Upper lobe of left lung (tissue), 6 donors: ENCODE measurements at regions not wholly inside any gene's neighbourhood (a gene's known extent, or its start where the extent isn't known, plus 50 kb on each side); places are given as distances from the start of the nearest gene placed in this dataset.

Experiments used
- ATAC-seq, 2 donors: fragments of 200-7000 bp; cut with Tn5 transposase; one replicate each; pipeline ENCODE4 v1.9.1; 2022; ENCODE audit warnings: mild to moderate bottlenecking in 2 of 2, moderate library complexity in 2 of 2; ENCODE audit not compliant: low FRiP score in 2 of 2
- DNase-seq, 2 donors: peaks; one replicate each; pipeline ENCODE4 v3.0.0-alpha.2; 2019 to 2020
- H3K27ac ChIP-seq, 4 donors: fragments of 200-600 bp; sonication (generic); one replicate each; pipeline ENCODE4 v1.5.1; 2016 to 2019
- H3K27me3 ChIP-seq, 4 donors: fragments of 200-600 bp; sonication (generic); one replicate each; pipeline ENCODE4 v1.5.1; 2017 to 2019
- H3K36me3 ChIP-seq, 4 donors: fragments of 200-600 bp; sonication (generic); one replicate each; pipeline ENCODE4 v1.5.1; 2016 to 2019
- H3K4me1 ChIP-seq, 4 donors: fragments of 200-600 bp; sonication (generic); one replicate each; pipeline ENCODE4 v1.5.1; 2018 to 2019
- H3K4me3 ChIP-seq, 4 donors: fragments of 200-600 bp; sonication (generic); one replicate each; pipeline ENCODE4 v1.5.1; 2017 to 2019; ENCODE audit warnings: mild to moderate bottlenecking in 2 of 4, moderate library complexity in 1 of 4
- H3K9me3 ChIP-seq, 4 donors: fragments of 200-600 bp; sonication (generic); one replicate each; pipeline ENCODE4 v1.5.1; 2018 to 2019
- CTCF ChIP-seq, 6 experiments: fragments of 450-650 bp in 4 of 6; fragments of 200-600 bp in 2 of 6; sonication (generic) in 2 of 6; IDR thresholded peaks; one replicate each; pipeline ENCODE4 v1.5.1; 2016 to 2019; ENCODE audit warnings: antibody characterized with exemption in 6 of 6
- EP300 ChIP-seq, 4 donors: sonication (generic); formaldehyde crosslinking; IDR thresholded peaks; one replicate each; pipeline ENCODE4 v1.5.1; 2017; ENCODE audit warnings: antibody characterized with exemption in 4 of 4, control low read depth in 2 of 4
- POLR2A ChIP-seq, 4 donors: fragments of 450-650 bp; IDR thresholded peaks; one replicate each; pipeline ENCODE4 v1.5.1; 2016 to 2017; ENCODE audit warnings: antibody characterized with exemption in 4 of 4, mild to moderate bottlenecking in 2 of 4
- POLR2AphosphoS5 ChIP-seq, 2 donors: sonication (generic); formaldehyde crosslinking; IDR thresholded peaks; one replicate each; pipeline ENCODE4 v1.5.1; 2017; ENCODE audit warnings: antibody characterized with exemption in 2 of 2
- WGBS, 2 donors: methylation state at CpG; one replicate each; pipeline ENCODE4 v1.1.5; 2017 to 2018; 5-methylcytosine and 5-hydroxymethylcytosine counted together
- donor health status: DM: no; HTN: no; CAD: no; lungs with moderate emphysema.
- donor health status: DM: no; HTN: yes; CAD: no; lungs with severe emphysema.

- Histone ChIP-seq H3K4me3 (no peak overlapping the region), H3K9me3 (no peaks in the 10 kb centered on the region), H3K27me3 (no peaks in the 10 kb centered on the region), H3K36me3 (no peaks in the 10 kb centered on the region), H3K4me1 (no peaks in the 10 kb centered on the region), H3K27ac (no peak overlapping the region)
- no peak for TF ChIP-seq EP300 (IDR thresholded peaks at IDR 0.05)
- 84 to 87% methylated on average over 14 to 17 of the region's 17 CpGs for WGBS, 2 donors
- DNase-seq (no peak), ATAC-seq (no peak)
Observed at GRCh38 chr16:85971902-85972638, 73.1 kb downstream of the IRF8 start.

- peak in 1 of 2 donors; percentile 32 for ATAC-seq
- no peak overlapping the region for H3K27ac ChIP-seq
- no peak overlapping the region for H3K4me3 ChIP-seq
- H3K9me3 ChIP-seq = no peaks in the 10 kb centered on the region
- peaks cover 0 to 4% (median 0%) of the 10 kb centered on the region in 4 donors for H3K4me1 ChIP-seq
- no peak for DNase-seq
- 81 to 82% methylated on average over 9 to 13 of the region's 13 CpGs for WGBS, 2 donors
- H3K27me3 ChIP-seq = no peaks in the 10 kb centered on the region
- no peaks in the 10 kb centered on the region for H3K36me3 ChIP-seq
- TF ChIP-seq EP300 (IDR thresholded peaks at IDR 0.05) = no peak
- TF ChIP-seq CTCF (IDR thresholded peaks at IDR 0.05) = no peak
- TF ChIP-seq POLR2A (IDR thresholded peaks at IDR 0.05) = no peak
- TF ChIP-seq POLR2AphosphoS5 (IDR thresholded peaks at IDR 0.05) = no peak
Observed at GRCh38 chr16:85974428-85975375, 75.7 kb downstream of the IRF8 start.

GRCh38 chr16:85975451-85975981, 76.6 kb downstream of the IRF8 start:
- no peak overlapping the region for H3K4me3 ChIP-seq
- DNase-seq (no peak), ATAC-seq (peak in 1 of 2 donors; percentile 20)
- whole genome bisulfite sequencing, 2 donors = 61 to 83% methylated on average over 5 to 7 of the region's 7 CpGs
- no peaks in the 10 kb centered on the region for H3K36me3 ChIP-seq
- H3K27ac ChIP-seq = no peak overlapping the region
- no peak for TF ChIP-seq POLR2A (IDR thresholded peaks at IDR 0.05)
- TF ChIP-seq EP300 (IDR thresholded peaks at IDR 0.05) = no peak
- no peak for TF ChIP-seq CTCF (IDR thresholded peaks at IDR 0.05)
- TF ChIP-seq POLR2AphosphoS5 (IDR thresholded peaks at IDR 0.05) = no peak
- H3K4me1 ChIP-seq = peaks cover 0 to 4% (median 0%) of the 10 kb centered on the region in 4 donors
- no peaks in the 10 kb centered on the region for H3K27me3 ChIP-seq
- no peaks in the 10 kb centered on the region for H3K9me3 ChIP-seq

- peaks cover 0 to 16% (median 5%) of the 10 kb centered on the region in 4 donors for H3K4me1 ChIP-seq
- ATAC-seq = peak in 1 of 2 donors; percentile 44
- peak in 1 of 2 donors; percentile 83 for DNase-seq
- no peak overlapping the region for H3K27ac ChIP-seq
- no peaks in the 10 kb centered on the region for H3K27me3 ChIP-seq
- H3K4me3 ChIP-seq = no peak overlapping the region
- TF ChIP-seq POLR2AphosphoS5 (IDR thresholded peaks at IDR 0.05) (no peak), EP300 (IDR thresholded peaks at IDR 0.05) (no peak), CTCF (IDR thresholded peaks at IDR 0.05) (no peak), POLR2A (IDR thresholded peaks at IDR 0.05) (no peak)
- WGBS, 2 donors = 44 to 56% methylated on average over 17 to 22 of the region's 22 CpGs
- H3K9me3 ChIP-seq = no peaks in the 10 kb centered on the region
- no peaks in the 10 kb centered on the region for H3K36me3 ChIP-seq
Observed at GRCh38 chr16:85978291-85978775, 79.4 kb downstream of the IRF8 start.

- H3K36me3 ChIP-seq = no peaks in the 10 kb centered on the region
- no peak for TF ChIP-seq EP300 (IDR thresholded peaks at IDR 0.05)
- no peak for TF ChIP-seq POLR2AphosphoS5 (IDR thresholded peaks at IDR 0.05)
- no peak for TF ChIP-seq POLR2A (IDR thresholded peaks at IDR 0.05)
- TF ChIP-seq CTCF (IDR thresholded peaks at IDR 0.05) = no peak
- no peaks in the 10 kb centered on the region for H3K27me3 ChIP-seq
- DNase-seq (no peak), ATAC-seq (no peak)
- no peak overlapping the region for H3K4me3 ChIP-seq
- 95 to 96% methylated on average over 12 to 13 of the region's 13 CpGs for WGBS, 2 donors
- H3K27ac ChIP-seq = no peak overlapping the region
- H3K9me3 ChIP-seq = no peaks in the 10 kb centered on the region
- H3K4me1 ChIP-seq = peaks cover 4 to 16% (median 9%) of the 10 kb centered on the region in 4 donors
Observed at GRCh38 chr16:85978976-85979375, 80.0 kb downstream of the IRF8 start.
